ENCODE measurements at regions not wholly inside any gene's neighbourhood (a gene's known extent, or its start where the extent isn't known, plus 50 kb on each side); places are given as distances from the start of the nearest gene placed in this dataset.
A peak's percentile ranks its signal among the peaks of the same experiment; 100 is the strongest.
"Not testable (repeated sequence)": the region's sequence is repeated elsewhere in the genome, so short reads cannot be mapped to it uniquely, and the experiment has no call there.

- peak; percentile 54 for DNase-seq
Observed at GRCh38 chr6:155543166-155543847, 87.7 kb upstream of the NOX3 start.

DNA sequence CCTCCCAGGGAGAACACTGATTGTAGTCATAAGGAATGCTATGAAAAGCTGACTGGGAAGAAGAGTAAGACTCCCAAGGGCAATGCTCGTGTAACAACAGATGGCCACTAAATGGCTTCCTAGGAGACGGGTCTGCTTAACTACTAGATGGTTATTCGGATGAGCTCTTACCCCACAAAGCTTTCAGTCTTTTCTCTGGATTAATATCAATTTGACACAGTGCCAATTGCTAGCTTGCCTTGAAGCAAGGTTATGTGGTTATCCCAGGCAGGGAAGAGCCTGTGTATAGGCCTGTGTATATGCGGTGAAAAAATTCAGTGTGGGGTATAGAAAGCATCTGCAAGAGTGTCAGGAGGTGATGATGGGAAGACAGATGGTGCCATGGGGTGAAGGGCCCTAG is 86.4 kb upstream of the NOX3 start:
- DNase-seq: peak; percentile 17

DNA sequence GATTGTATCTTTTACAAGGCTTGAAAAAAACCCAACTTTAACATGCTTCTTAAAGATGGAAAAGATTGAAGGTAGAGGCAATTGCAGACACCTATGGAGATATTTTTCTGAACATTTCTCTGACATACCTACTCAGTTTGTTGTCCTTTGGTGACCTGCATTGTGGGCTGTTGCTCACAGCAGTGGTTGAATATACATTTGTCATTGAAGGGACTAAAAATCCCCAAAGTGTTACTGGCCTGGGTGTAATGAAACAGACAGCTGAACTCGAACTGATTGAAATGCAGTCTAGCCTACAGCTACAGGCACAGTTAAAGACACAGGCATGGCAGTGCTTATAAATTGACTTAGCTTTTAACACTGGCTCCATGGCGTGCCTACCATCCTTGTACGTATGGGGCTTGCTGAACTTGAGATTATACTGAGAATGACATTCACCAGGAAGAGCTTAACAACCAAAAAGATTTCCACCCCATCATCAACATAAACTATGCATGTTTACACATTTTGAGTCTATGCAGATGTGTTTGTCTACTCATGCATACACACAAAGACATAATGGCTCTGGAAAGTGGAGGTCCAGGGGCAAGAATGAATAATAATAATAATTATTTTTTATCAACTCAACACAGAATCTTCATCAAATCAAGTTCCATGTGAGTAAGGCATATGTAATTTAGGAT is 83.2 kb upstream of the NOX3 start:
- no peak for DNase-seq

DNA sequence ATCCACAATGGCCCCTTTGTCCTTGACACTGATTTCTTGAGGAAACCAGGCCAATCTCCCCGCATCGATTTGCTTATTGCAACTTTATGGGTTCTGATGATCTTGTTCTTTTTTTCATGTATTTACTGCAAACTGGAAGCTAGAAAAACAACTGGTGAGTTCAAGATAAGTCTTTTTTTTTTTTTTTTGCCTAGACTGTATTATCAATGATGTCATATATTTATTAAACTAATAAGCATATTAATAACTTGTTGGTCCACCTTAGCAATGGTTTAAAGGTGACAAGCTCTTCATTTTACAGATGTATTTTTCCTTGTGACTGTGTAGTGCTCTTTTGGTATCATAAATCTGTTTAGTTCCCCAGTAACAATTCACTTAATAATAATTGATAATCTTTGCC is 79.0 kb upstream of the NOX3 start:
- DNase-seq: no peak

- peak; percentile 53 for DNase-seq
Observed at GRCh38 chr6:155530219-155530834, 74.7 kb upstream of the NOX3 start.

DNA sequence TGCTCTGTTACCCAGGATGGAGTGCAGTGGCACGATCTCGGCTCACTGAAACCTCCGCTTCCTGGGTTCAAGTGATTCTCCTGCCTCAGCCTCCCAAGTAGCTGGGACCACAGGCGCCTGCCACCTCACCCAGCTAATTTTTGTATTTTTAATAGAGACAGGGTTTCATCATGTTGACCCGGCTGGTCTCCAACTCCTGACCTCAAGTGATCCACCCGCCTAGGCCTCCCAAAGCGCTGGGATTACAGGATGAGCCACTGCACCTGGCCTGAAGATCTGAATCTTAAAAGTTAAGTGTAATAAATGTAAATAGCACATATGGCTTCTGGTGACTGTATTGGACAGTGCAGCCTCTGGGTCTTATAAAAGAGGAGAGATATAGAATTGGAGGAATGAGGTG is 74.2 kb upstream of the NOX3 start:
- not testable (repeated sequence) for DNase-seq

- peak; percentile 92 for DNase-seq
Observed at GRCh38 chr6:155528982-155529453, 73.4 kb upstream of the NOX3 start.

DNA sequence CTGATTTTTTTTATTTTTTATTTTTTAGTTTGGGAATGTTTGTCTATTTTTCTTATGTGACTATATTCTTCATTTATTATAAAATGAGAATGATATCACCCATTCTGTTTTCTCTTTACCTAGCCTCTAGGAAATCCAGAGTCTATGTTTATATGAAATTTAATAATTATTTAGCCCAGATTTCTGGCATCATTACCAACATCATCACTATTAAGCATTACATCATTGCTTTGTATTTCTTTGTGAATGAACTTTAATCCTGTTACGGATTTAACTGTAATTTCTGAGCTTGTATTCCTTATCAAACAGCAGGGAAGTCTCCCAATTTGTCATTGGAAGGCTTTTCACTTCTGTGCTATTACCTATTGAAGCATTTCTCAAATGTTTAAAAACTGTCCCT is 72.7 kb upstream of the NOX3 start:
- no peak for DNase-seq

- no peak for DNase-seq
Observed at GRCh38 chr6:155527443-155527842, 71.8 kb upstream of the NOX3 start.

DNA sequence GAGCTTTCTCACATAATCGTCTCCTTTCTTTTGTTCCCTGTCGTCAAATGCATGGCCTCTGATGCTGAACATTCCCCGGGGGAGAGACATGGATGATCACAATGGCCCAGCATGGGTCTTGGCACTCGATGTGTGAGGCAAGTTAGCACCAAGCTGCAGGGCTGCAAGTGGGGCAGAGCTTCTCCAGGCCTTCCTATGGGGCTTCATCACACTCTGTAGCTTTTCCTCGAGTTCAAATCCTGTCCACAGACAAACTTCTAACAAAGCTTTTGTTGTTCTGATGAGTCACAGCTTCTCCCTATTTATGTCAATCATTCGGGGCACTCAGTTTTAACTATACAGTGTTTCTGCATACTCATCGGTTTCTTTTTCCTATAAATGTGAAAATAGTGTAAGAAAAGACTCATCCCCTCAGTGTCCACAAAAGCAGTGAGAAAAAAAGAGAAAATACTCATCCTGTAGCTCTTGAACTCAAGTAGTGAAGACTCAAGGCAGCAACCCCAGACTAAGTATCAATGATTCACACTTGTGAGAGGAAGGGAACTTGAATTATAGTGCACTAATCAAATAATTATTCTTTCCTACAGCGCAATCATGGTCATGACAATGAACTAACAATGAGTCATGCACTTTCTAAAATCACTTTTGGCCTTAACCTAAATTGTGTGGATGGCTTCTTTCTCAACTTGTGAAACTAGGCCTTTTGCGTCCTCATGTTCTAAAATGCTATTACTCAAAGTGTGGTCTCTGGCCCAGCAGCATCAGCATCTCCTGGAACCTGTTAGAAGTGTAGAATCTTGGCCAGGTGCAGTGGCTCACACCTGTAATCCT is 68.4 kb upstream of the NOX3 start:
- DNase-seq: peak; percentile 89

DNA sequence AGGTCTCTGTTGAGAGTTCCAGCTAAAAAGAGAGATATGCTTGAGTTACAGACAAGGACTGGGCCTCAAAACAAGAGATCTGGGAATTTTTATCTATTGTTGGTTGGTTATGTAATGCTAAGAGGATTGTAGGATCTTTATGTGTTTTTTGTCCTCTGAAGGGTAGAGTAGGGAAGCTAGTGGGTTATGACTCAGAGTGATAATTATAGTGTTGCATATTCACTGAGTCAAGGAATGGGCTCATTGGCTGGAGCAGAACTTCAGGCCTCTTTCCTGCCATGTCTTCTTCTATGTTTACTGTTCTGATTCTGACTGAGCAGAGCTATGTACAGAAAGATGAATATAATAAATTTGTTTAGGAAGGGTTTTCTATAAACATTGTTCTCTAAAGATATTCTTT is 66.1 kb upstream of the NOX3 start:
- DNase-seq: peak; percentile 46

- no peak for DNase-seq
Observed at GRCh38 chr6:155520078-155520477, 64.4 kb upstream of the NOX3 start.

DNA sequence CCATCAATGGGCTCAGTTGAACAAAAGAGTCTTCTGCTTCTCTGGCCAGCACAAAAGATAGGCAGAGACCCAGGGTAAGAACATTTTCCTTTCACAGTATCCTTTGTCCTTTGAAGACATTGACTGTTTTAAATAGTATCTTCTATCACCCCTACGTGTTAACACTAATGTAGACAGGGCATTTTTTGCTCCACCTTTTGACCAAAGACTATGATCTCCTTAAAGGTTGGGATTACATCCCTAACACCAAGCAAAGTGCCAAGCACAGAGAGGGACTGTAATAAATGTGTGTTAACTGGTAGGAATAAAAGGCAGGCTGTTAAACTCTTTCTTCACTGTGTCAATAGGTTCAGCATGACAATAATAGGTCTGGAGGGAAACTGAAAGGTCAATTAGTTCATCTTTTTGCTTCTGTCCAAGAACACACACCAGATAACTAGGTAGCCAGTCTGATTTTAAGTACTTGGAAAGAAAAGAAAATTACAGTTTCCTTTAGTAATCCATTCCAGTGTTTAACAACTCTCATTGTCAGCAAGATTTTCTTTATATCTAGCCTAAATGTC is 63.6 kb upstream of the NOX3 start:
- no peak for DNase-seq

DNA sequence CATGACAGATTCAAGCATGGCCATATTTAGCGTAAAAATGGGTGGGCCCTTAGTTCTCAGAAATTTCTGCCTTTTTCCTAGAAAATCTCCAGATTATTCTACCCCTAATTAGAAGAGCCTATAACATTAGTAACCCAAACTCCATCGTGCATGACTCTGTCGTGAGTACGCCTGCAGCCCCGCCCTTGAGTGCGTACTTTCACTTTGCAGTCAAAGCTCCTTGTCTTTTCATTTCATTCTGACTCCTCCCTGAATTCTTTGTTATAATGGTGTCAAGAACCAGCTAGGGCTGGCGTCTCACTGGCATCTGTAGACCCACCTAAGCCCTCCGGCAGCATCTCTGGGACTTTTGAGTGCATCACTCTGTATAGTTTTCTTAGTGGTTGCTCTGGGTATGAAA is 61.7 kb upstream of the NOX3 start:
- no peak for DNase-seq

DNA sequence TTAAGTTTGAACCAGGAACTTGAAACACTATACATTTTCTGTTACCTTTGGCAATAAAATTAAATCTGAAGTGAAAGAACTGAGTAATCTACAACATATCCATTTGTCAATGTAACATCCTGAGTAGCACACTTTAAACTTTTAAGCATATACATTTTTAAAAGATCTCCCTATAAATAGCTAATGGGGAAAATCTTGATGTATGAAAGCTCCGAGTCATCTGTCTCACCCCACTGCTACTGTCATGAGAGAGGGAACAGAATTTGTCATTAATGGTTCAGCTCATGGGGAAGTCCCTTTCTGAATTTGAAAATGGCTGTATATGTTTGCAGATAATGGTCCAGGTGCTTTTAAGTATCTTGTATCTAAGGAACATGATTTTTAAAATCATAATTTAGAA is 55.2 kb upstream of the NOX3 start:
- DNase-seq: no peak

- DNase-seq: no peak
Observed at GRCh38 chr6:155509743-155510475, 54.3 kb upstream of the NOX3 start.

- DNase-seq: no peak
Observed at GRCh38 chr6:155505608-155505989, 50.0 kb upstream of the NOX3 start.
